ENCODE measurements at regions not wholly inside any gene's neighbourhood (a gene's known extent, or its start where the extent isn't known, plus 50 kb on each side); places are given as distances from the start of the nearest gene placed in this dataset.
"Not testable (repeated sequence)": the region's sequence is repeated elsewhere in the genome, so short reads cannot be mapped to it uniquely, and the experiment has no call there.

DNA sequence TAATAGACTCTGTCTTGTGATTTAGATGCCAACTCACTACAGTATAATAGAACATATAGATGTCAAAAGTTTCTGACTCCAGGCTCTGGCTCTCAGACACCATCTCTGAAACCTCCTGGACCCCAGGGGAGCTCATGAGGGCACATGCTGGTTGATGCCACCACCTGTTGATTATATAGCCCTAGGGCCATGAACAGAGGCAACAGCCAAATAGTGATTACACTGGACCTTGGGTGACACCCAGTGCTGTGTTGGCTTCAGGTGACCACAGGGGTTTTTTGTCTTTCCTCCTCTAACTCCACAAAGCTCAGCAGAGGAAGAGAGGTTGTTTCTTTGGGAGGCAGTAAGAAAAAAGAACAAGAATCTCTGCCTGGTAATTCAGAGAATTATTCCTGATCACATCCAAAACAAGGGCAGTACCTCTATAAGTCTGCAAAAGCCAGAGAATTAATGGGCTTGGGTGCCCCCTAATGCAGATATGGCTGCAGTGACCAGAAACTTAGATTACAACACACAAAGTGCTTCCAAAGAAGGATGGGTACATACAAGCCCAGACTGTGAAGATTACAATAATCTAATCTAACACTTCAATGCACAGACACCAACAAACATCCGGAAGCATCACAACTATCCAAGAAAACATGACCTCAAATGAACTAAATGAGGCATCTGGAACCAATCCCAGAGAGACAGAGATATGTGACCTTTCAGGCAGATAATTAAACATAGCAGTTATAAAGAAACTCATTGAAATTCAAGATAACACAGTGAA, 1920.6 kb downstream of the ARAP2 start:
- TF ChIP-seq, protein P1, sequence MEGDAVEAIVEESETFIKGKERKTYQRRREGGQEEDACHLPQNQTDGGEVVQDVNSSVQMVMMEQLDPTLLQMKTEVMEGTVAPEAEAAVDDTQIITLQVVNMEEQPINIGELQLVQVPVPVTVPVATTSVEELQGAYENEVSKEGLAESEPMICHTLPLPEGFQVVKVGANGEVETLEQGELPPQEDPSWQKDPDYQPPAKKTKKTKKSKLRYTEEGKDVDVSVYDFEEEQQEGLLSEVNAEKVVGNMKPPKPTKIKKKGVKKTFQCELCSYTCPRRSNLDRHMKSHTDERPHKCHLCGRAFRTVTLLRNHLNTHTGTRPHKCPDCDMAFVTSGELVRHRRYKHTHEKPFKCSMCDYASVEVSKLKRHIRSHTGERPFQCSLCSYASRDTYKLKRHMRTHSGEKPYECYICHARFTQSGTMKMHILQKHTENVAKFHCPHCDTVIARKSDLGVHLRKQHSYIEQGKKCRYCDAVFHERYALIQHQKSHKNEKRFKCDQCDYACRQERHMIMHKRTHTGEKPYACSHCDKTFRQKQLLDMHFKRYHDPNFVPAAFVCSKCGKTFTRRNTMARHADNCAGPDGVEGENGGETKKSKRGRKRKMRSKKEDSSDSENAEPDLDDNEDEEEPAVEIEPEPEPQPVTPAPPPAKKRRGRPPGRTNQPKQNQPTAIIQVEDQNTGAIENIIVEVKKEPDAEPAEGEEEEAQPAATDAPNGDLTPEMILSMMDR (IDR thresholded peaks at IDR 0.05; ENCODE audit: insufficient read depth in 1 of 2, low read depth in 1 of 2, low read length in 1 of 2, severe bottlenecking in 1 of 2, unreplicated experiment in 1 of 2), result no peak
- Histone ChIP-seq H3K9me3 (no peaks in the 10 kb centered on the region), H3K4me1 (no peaks in the 10 kb centered on the region), H3K4me3 (ENCODE audit: low read depth, low read length) (no peak overlapping the region), H3K27me3 (replicated peaks; ENCODE audit: control insufficient read depth, insufficient read depth, low read length) (no peaks in the 10 kb centered on the region), H3K36me3 (ENCODE audit: control insufficient read depth, insufficient read depth, low read length) (no peaks in the 10 kb centered on the region)
- no TSS peak for BruUV-seq (replicated peaks)
- no peaks in the 10 kb centered on the region for H3K27me3 Mint-ChIP-seq (ENCODE audit: insufficient read depth, unreplicated experiment)
- H3K36me3 Mint-ChIP-seq (ENCODE audit: insufficient read depth, unreplicated experiment), result no peaks in the 10 kb centered on the region
- H3K9me3 Mint-ChIP-seq (ENCODE audit: unreplicated experiment), result no peaks in the 10 kb centered on the region
- no peak overlapping the region for H3K4me3 Mint-ChIP-seq (ENCODE audit: unreplicated experiment)
- intact Hi-C loops (cut with micrococcal nuclease; ENCODE audit: unreplicated experiment), result no loop called here
- ChIA-PET POLR2A (no interaction called here), CTCF (no interaction called here)
- no peak overlapping the region for H3K27ac Mint-ChIP-seq (ENCODE audit: unreplicated experiment)
- no peak for DNase-seq
- no peaks in the 10 kb centered on the region for H3K4me1 Mint-ChIP-seq (ENCODE audit: low read depth, unreplicated experiment)

DNA sequence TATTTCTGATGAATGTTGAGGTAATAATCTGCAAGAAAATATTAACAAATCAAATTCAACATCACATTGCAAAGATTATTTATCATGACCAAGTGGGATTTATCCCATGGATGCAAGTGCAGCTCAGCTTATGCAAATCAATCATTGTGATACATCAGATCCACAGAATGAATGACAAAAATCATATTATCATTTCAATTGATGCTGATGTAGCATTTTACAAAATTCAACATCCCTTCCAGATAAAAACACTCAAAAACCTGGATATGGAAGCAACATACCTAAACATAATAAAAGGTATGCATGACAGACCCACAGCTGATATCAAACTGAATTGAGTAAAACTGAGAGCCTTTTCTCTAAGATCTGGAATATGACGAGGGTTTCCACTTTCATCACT, 1915.4 kb downstream of the ARAP2 start:
- Mint-ChIP-seq H3K9me3 (ENCODE audit: unreplicated experiment) (no peaks in the 10 kb centered on the region), H3K27me3 (ENCODE audit: insufficient read depth, unreplicated experiment) (no peaks in the 10 kb centered on the region), H3K4me3 (ENCODE audit: unreplicated experiment) (no peak overlapping the region), H3K4me1 (ENCODE audit: low read depth, unreplicated experiment) (no peaks in the 10 kb centered on the region), H3K36me3 (ENCODE audit: insufficient read depth, unreplicated experiment) (no peaks in the 10 kb centered on the region), H3K27ac (ENCODE audit: unreplicated experiment) (no peak overlapping the region)
- BruUV-seq (replicated peaks), result no TSS peak
- TF ChIP-seq, protein P1 (IDR thresholded peaks at IDR 0.05; ENCODE audit: insufficient read depth in 1 of 2, low read depth in 1 of 2, low read length in 1 of 2, severe bottlenecking in 1 of 2, unreplicated experiment in 1 of 2), result no peak
- H3K27me3 ChIP-seq (replicated peaks; ENCODE audit: control insufficient read depth, insufficient read depth, low read length), result no peaks in the 10 kb centered on the region
- H3K4me1 ChIP-seq, result no peaks in the 10 kb centered on the region
- ChIA-PET POLR2A (no interaction called here), CTCF (no interaction called here)
- no peaks in the 10 kb centered on the region for H3K36me3 ChIP-seq (ENCODE audit: control insufficient read depth, insufficient read depth, low read length)
- intact Hi-C loops (cut with micrococcal nuclease; ENCODE audit: unreplicated experiment), result no loop called here
- DNase-seq, result no peak
- H3K4me3 ChIP-seq (ENCODE audit: low read depth, low read length), result no peak overlapping the region
- H3K9me3 ChIP-seq, result no peaks in the 10 kb centered on the region

DNA sequence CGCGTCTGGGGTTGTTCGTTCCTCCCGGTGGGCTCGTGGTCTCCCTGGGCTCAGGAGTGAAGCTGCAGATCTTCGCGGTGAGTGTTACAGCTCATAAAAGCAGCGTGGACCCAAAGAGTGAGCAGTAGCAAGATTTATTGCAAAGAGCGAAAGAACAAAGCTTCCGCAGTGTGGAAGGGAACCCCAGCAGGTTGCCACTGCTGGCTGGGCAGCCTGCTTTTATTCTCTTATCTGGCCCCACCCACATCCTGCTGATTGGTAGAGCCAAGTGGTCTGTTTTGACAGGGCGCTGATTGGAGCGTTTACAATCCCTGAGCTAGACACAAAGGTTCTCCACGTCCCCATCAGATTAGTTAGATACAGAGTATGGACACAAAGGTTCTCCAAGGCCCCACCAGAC, 1909.2 kb downstream of the ARAP2 start:
- DNase-seq; POLR2A ChIA-PET; intact Hi-C loops (cut with micrococcal nuclease; ENCODE audit: unreplicated experiment): not testable (repeated sequence)

DNA sequence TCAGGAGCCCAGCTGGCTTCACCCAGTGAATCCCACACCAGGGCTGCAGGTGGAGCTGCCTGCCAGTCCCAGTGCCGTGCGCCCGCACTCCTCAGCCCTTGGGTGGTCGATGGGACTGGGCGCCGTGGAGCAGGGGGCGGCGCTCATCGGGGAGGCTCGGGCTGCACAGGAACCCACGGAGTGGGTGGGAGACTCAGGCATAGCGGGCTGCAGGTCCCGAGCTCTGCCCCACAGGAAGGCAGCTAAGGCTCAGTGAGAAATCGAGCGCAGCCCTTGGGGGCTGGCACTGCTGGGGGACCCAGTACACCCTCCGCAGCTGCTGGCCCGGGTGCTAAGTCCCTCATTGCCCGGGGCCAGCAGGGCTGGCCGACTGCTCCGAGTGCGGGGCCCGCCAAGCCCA, 1908.8 kb downstream of the ARAP2 start:
- DNase-seq; H3K9me3 Mint-ChIP-seq (ENCODE audit: unreplicated experiment); H3K27ac Mint-ChIP-seq (ENCODE audit: unreplicated experiment); BruUV-seq (replicated peaks); H3K27me3 ChIP-seq (replicated peaks; ENCODE audit: control insufficient read depth, insufficient read depth, low read length); H3K4me1 ChIP-seq; H3K36me3 ChIP-seq (ENCODE audit: control insufficient read depth, insufficient read depth, low read length); POLR2A ChIA-PET; H3K4me3 ChIP-seq (ENCODE audit: low read depth, low read length); H3K4me3 Mint-ChIP-seq (ENCODE audit: unreplicated experiment); H3K27me3 Mint-ChIP-seq (ENCODE audit: insufficient read depth, unreplicated experiment); H3K36me3 Mint-ChIP-seq (ENCODE audit: insufficient read depth, unreplicated experiment); H3K9me3 ChIP-seq; CTCF ChIA-PET; H3K4me1 Mint-ChIP-seq (ENCODE audit: low read depth, unreplicated experiment); intact Hi-C loops (cut with micrococcal nuclease; ENCODE audit: unreplicated experiment): not testable (repeated sequence)

More for the DNA sequence above, 1909.2 kb downstream of the ARAP2 start:
- H3K27me3 Mint-ChIP-seq (ENCODE audit: insufficient read depth, unreplicated experiment); H3K4me3 Mint-ChIP-seq (ENCODE audit: unreplicated experiment); H3K27me3 ChIP-seq (replicated peaks; ENCODE audit: control insufficient read depth, insufficient read depth, low read length); BruUV-seq (replicated peaks); H3K4me1 Mint-ChIP-seq (ENCODE audit: low read depth, unreplicated experiment); H3K4me1 ChIP-seq; H3K36me3 Mint-ChIP-seq (ENCODE audit: insufficient read depth, unreplicated experiment); H3K9me3 Mint-ChIP-seq (ENCODE audit: unreplicated experiment); H3K9me3 ChIP-seq; H3K27ac Mint-ChIP-seq (ENCODE audit: unreplicated experiment); H3K36me3 ChIP-seq (ENCODE audit: control insufficient read depth, insufficient read depth, low read length); H3K4me3 ChIP-seq (ENCODE audit: low read depth, low read length): not testable (repeated sequence)
- CTCF ChIA-PET, result interaction anchor here (0.7 kb wide), 1 partner anchor 12 kb away, joined by 3 read pairs; no protein-coding TSS in a partner anchor

All from Caco-2 (cell line).